ENCODE measurements at regions not wholly inside any gene's neighbourhood (a gene's known extent, or its start where the extent isn't known, plus 50 kb on each side); places are given as distances from the start of the nearest gene placed in this dataset.
A peak's percentile ranks its signal among the peaks of the same experiment; 100 is the strongest.
"Not testable (repeated sequence)": the region's sequence is repeated elsewhere in the genome, so short reads cannot be mapped to it uniquely, and the experiment has no call there.

DNA sequence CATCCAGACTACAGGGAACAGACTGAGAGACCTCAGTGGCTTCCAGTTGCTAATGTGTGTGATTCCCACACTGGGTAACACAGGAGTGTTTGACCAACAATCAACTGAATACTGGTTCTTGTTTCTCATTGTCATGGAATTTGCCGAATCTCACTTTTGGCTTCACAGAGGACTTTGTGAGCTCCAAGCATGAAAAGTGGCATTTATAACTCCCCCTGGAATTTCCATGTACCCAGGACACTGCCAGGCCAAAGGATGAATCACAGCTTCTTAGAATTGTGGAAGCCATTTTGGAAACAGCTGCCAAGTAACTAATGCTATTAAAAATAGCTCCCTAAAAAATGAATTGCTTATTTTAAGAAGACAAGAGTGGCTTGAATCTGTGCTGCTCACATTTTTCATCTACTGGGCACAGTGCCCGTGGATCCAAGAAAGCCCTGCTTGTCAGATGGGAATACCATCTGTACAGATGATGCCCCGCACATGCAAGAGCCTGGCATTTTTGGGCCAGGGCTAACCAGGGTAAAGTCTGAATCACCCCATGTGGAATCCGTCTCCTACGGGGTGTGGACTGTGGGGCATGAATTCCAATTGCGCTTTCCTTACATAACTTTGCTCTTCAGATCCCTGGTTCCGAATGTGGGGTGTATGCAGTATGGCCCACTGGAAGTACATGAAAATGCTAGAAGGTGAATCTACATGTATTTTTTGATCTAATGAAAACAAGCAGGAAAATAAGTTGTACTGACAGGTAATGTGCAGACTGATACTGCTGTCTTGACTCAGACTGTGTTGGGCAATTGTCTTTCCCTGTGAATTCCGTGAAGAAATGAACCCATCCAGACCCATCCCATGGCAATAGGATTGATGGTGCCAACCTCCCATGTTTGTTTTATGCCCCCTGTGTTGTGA, 487.3 kb downstream of the SIPA1L2 start:
- no peak overlapping the region for H3K4me3 ChIP-seq (replicated peaks in 1 of 2; ENCODE audit: low read depth in 2 of 2, low read length in 2 of 2)
- DNase-seq (ENCODE audit: low read depth in 2 of 2): peak; percentile 82 to 86
- TF ChIP-seq, protein P1, sequence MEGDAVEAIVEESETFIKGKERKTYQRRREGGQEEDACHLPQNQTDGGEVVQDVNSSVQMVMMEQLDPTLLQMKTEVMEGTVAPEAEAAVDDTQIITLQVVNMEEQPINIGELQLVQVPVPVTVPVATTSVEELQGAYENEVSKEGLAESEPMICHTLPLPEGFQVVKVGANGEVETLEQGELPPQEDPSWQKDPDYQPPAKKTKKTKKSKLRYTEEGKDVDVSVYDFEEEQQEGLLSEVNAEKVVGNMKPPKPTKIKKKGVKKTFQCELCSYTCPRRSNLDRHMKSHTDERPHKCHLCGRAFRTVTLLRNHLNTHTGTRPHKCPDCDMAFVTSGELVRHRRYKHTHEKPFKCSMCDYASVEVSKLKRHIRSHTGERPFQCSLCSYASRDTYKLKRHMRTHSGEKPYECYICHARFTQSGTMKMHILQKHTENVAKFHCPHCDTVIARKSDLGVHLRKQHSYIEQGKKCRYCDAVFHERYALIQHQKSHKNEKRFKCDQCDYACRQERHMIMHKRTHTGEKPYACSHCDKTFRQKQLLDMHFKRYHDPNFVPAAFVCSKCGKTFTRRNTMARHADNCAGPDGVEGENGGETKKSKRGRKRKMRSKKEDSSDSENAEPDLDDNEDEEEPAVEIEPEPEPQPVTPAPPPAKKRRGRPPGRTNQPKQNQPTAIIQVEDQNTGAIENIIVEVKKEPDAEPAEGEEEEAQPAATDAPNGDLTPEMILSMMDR (IDR thresholded peaks at IDR 0.05; ENCODE audit: low read depth, low read length): no peak

DNA sequence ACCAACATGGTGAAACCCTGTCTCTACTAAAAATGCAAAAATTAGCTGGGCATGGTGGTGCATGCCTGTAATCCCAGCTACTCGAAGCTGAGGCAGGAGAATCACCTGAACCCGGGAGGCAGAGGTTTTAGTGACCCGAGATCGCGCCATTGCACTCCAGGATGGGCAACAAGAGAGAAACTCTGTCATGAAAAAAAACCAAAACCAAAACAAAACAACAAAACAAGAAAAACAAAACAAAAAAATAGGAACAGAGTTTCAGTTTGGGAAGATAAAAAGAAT, 488.8 kb downstream of the SIPA1L2 start:
- not testable (repeated sequence) for DNase-seq (ENCODE audit: low read depth in 2 of 2); H3K4me3 ChIP-seq (replicated peaks in 1 of 2; ENCODE audit: low read depth in 2 of 2, low read length in 2 of 2)

DNA sequence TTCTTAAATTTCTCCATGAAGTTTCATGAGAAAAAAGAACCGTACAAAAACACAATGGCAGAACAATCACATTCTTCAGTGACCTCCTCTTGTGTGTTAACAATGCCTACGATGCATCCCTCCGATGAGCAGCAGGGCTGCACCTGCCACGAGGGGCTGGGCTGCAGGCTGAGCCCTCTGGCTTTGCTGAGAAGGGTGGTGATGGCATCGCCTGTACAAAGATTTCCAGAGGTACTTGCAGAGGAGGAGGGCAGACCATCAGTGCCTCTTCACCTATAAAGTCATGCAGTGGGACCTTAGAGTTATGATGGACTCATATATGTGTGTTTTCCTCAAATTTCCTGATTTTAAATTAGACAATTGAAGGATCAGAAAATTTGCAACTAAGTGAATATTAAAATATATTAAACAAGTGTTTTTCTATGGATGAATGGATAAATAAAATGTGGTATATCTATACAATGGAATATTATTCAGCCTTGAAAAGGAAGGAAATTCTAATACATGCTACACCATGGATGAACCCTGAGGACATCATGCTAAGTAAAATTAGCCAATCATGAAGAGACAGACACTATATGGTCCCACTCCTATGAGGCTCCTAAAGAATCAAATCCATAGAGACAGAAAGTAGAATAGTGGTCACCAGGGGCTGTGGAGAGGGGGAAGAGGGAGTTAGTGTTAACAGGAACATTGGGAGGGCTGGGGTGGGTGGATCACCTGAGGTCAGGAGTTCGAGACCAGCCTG, 489.3 kb downstream of the SIPA1L2 start:
- TF ChIP-seq, protein P1 (IDR thresholded peaks at IDR 0.05; ENCODE audit: low read depth, low read length): no peak

DNA sequence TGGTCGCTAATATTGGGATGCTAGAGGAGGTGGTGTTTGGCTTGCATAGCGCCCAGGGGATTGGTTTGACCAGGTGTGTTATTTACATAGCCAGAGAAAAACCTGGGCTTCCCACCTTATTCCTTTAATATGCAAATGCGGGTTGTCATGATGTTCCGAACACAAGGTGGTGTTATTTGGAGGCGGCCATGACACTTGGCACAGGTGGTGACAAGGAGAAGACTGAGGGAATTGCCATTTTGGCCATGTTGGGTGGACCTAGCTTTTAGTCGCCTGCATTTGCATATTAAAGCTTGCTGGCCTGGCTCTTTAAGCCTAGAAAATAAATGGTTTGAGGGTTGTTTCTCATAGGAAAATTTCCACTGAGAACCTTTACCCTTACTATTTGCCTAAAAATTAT, 490.5 kb downstream of the SIPA1L2 start:
- TF ChIP-seq, protein P1 (IDR thresholded peaks at IDR 0.05; ENCODE audit: low read depth, low read length): no peak

More for the DNA sequence above, 489.3 kb downstream of the SIPA1L2 start:
- no peak overlapping the region for H3K4me3 ChIP-seq (replicated peaks in 1 of 2; ENCODE audit: low read depth in 2 of 2, low read length in 2 of 2)
- no peak for DNase-seq (ENCODE audit: low read depth in 2 of 2)

DNA sequence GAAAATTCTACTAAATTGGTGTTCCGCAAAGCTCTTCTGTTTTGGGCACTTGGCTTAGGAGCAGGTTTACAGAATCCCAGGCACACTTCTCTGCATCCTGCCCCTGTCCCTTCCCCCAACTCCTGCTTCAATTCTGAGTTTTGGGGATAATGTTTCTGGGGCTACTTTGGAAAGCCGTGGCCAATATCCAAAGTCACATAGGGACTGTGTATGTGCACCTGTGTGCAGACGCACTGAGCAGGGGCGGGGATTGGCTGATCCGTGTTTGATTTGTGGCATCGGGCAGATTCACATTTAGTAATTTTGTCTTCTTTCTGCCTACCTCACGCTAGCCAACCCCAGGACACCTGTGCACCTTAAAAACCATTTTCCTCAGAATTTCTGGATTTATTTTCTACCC, 491.9 kb downstream of the SIPA1L2 start:
- DNase-seq (ENCODE audit: low read depth in 2 of 2): no peak
- no peak overlapping the region for H3K4me3 ChIP-seq (replicated peaks in 1 of 2; ENCODE audit: low read depth in 2 of 2, low read length in 2 of 2)
- TF ChIP-seq, protein P1 (IDR thresholded peaks at IDR 0.05; ENCODE audit: low read depth, low read length): no peak

More for the DNA sequence above, 490.5 kb downstream of the SIPA1L2 start:
- no peak overlapping the region for H3K4me3 ChIP-seq (replicated peaks in 1 of 2; ENCODE audit: low read depth in 2 of 2, low read length in 2 of 2)
- DNase-seq (ENCODE audit: low read depth in 2 of 2): no peak

DNA sequence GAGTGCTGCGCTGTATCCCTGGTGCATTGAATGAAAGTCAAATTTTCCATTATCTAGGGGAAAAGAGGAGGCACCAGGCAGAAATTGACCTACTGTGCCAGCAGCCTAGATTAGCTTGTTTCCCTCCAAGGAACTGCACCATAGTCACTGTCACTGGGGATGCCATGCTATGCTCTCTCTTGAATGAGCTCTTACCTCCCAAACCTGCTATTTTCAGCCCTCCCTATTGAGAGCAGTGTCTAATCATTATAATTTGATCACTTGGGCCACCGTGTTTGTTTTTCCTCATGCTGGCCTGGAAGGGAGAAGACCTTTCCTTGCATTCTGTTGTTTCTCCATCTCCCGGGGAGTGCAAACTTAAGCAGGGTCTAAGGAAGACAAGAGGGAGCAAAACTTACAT, 492.9 kb downstream of the SIPA1L2 start:
- TF ChIP-seq, protein P1 (IDR thresholded peaks at IDR 0.05; ENCODE audit: low read depth, low read length): no peak
- no peak for DNase-seq (ENCODE audit: low read depth in 2 of 2)
- no peak overlapping the region for H3K4me3 ChIP-seq (replicated peaks in 1 of 2; ENCODE audit: low read depth in 2 of 2, low read length in 2 of 2)

DNA sequence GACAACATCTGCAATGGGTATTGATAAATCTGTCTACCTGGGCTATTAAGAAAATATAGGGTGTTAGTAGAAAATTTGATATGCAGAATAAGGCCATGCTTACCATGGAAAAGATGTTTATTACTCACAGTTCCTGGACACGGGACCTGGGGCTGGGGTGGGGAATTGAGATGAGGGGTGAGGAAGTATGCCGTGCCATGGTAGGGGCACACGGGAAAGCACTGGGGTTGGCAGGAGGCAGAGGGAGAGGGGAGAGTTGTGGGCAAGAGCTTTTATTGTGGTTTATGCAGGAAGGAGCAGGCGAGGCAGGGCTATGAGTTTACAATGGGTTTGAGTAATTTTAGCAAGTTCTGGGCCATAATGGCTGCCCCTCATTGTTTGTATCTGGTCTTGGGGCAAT, 493.8 kb downstream of the SIPA1L2 start:
- H3K4me3 ChIP-seq (replicated peaks in 1 of 2; ENCODE audit: low read depth in 2 of 2, low read length in 2 of 2): no peak overlapping the region
- DNase-seq (ENCODE audit: low read depth in 2 of 2): no peak
- TF ChIP-seq, protein P1 (IDR thresholded peaks at IDR 0.05; ENCODE audit: low read depth, low read length): no peak

Data from cardiac fibroblast (primary cell).